HCT116 (cell line): ENCODE measurements at regions not wholly inside any gene's neighbourhood (a gene's known extent, or its start where the extent isn't known, plus 50 kb on each side); places are given as distances from the start of the nearest gene placed in this dataset.

Source experiments
- ATAC-seq: fragments of 200-7000 bp; cut with Tn5 transposase; 2 replicates; pipeline ENCODE4 v1.9.1; 2020; ENCODE audit warnings: mild to moderate bottlenecking, moderate library complexity
- BruUV-seq: library from RNA; stranded (reverse); fragments of 400-500 nt; replicated peaks from 2 replicates; lab custom pipeline; 2021; lab: Mats Ljungman, UMichigan
- CTCF ChIA-PET: fragments of 300-600 bp; sonication (Branson Sonifier 250); formaldehyde crosslinking; loops from one replicate; lab custom pipeline; 2021; ENCODE audit warnings: antibody characterized with exemption; lab: Charles Lee
- POLR2A ChIA-PET: fragments of 300-600, 350-600 bp; sonication (Branson Sonifier 250); formaldehyde crosslinking; loops from one replicate; lab custom pipeline; 2021; ENCODE audit warnings: antibody characterized with exemption; lab: Charles Lee
- RAD21 ChIA-PET, 2 experiments: fragments of 300-600 bp; sonication (Branson Sonifier 250); formaldehyde crosslinking; loops; one replicate each; lab custom pipeline; 2023; ENCODE audit warnings: low total read pairs in 2 of 2; ENCODE audit not compliant: uncharacterized antibody in 2 of 2, unreplicated experiment in 2 of 2, low non-redundant PET in 1 of 2; lab: Charles Lee
- DNase-seq: peaks from one replicate; pipeline ENCODE4 v3.0.0-alpha.2; 2010; ENCODE audit warnings: low read depth, low spot score
- H2AFZ ChIP-seq: fragments of 200-600 bp; shearing (Covaris generic), sonication (generic); 2 replicates; pipeline ENCODE4 v1.6.1; 2017; ENCODE audit warnings: low read depth, mixed run types, mixed read lengths, antibody characterized with exemption, low read length; ENCODE audit not compliant: poor library complexity, severe bottlenecking
- H3K27ac ChIP-seq: 2 replicates; pipeline ENCODE4 v1.5.1; 2012; ENCODE audit warnings: low read depth, low read length
- H3K27me3 ChIP-seq: fragments of 200-600 bp; sonication (generic); 2 replicates; pipeline ENCODE4 v1.6.1; 2016; ENCODE audit warnings: mixed run types, low read length, mixed read lengths; ENCODE audit not compliant: insufficient read depth
- H3K36me3 ChIP-seq, 2 experiments: fragments of 200-500 bp in 1 of 2; fragments of 200-600 bp in 1 of 2; sonication (Bioruptor generic) in 1 of 2; sonication (generic) in 1 of 2; 2 replicates each; pipeline versions ENCODE4 v1.5.1 to v1.6.1; 2014 to 2016; ENCODE audit warnings: low read length in 2 of 2, inconsistent platforms in 1 of 2, mixed read lengths in 1 of 2, mixed run types in 1 of 2; ENCODE audit not compliant: insufficient read depth in 2 of 2, control insufficient read depth in 1 of 2
- H3K4me1 ChIP-seq, 2 experiments: fragments of 200-600 bp in 1 of 2; sonication (generic) in 1 of 2; 2 replicates each; pipeline versions ENCODE4 v1.5.1 to v1.6.1; 2012 to 2017; ENCODE audit warnings: low read length in 2 of 2, inconsistent platforms in 1 of 2, mild to moderate bottlenecking in 1 of 2, mixed read lengths in 1 of 2, mixed run types in 1 of 2, moderate library complexity in 1 of 2; ENCODE audit not compliant: insufficient read depth in 2 of 2, control insufficient read depth in 1 of 2
- H3K4me2 ChIP-seq: fragments of 200-600 bp; sonication (generic); 2 replicates; pipeline ENCODE4 v1.6.1; 2017; ENCODE audit warnings: mixed run types, low read length, mixed read lengths
- H3K4me3 ChIP-seq, 2 experiments: fragments of 200-600 bp in 1 of 2; sonication (generic) in 1 of 2; replicated peaks in 1 of 2; 2 replicates each; pipeline ENCODE4 v1.5.1; 2011 to 2016; ENCODE audit warnings: low read length in 2 of 2, control low read depth in 1 of 2, low read depth in 1 of 2, mild to moderate bottlenecking in 1 of 2, mixed read lengths in 1 of 2, mixed run types in 1 of 2
- H3K79me2 ChIP-seq: fragments of 200-600 bp; sonication (generic); 2 replicates; pipeline ENCODE4 v1.6.1; 2017; ENCODE audit warnings: mild to moderate bottlenecking, mixed run types, low read length, moderate library complexity, mixed read lengths; ENCODE audit not compliant: insufficient read depth
- H3K9ac ChIP-seq: fragments of 200-600 bp; sonication (generic); 2 replicates; pipeline ENCODE4 v1.6.1; 2016; ENCODE audit warnings: low read length, mixed read lengths
- H3K9me2 ChIP-seq: fragments of 200-600 bp; sonication (generic), shearing (Covaris generic); 2 replicates; pipeline ENCODE4 v1.6.1; 2017; ENCODE audit warnings: mixed run types, mild to moderate bottlenecking, moderate library complexity; ENCODE audit not compliant: insufficient read depth
- H3K9me3 ChIP-seq, 2 experiments: fragments of 200-500 bp in 1 of 2; fragments of 200-600 bp in 1 of 2; sonication (Bioruptor generic) in 1 of 2; sonication (generic) in 1 of 2; 2 replicates each; pipeline ENCODE4 v1.6.1; 2014 to 2017; ENCODE audit warnings: low read length in 2 of 2, mixed read lengths in 2 of 2, inconsistent platforms in 1 of 2, low read depth in 1 of 2, mild to moderate bottlenecking in 1 of 2, mixed run types in 1 of 2, moderate library complexity in 1 of 2; ENCODE audit not compliant: control insufficient read depth in 1 of 2, insufficient read depth in 1 of 2
- H4K20me1 ChIP-seq: fragments of 200-600 bp; sonication (generic), shearing (Covaris generic); 2 replicates; pipeline ENCODE4 v1.6.1; 2017; ENCODE audit warnings: mixed run types, mild to moderate bottlenecking, moderate library complexity; ENCODE audit not compliant: insufficient read depth
- ATF3 ChIP-seq: IDR thresholded peaks from 2 replicates; pipeline ENCODE4 v1.6.1; 2012
- CBX3 ChIP-seq: IDR thresholded peaks from 2 replicates; pipeline ENCODE4 v1.6.1; 2012; ENCODE audit warnings: low read depth
- CEBPB ChIP-seq: IDR thresholded peaks from 2 replicates; pipeline ENCODE4 v1.6.1; 2012; ENCODE audit warnings: low read depth
- CTCF ChIP-seq, 3 experiments: fragments of 200-600 bp in 1 of 3; sonication (generic) in 1 of 3; IDR thresholded peaks in 2 of 3; conservative IDR thresholded peaks in 1 of 3; 2 replicates each; pipeline ENCODE4 v1.5.1; 2012 to 2017; ENCODE audit warnings: low read depth in 2 of 3, low read length in 2 of 3, antibody characterized with exemption in 1 of 3, borderline replicate concordance in 1 of 3, control low read depth in 1 of 3, mild to moderate bottlenecking in 1 of 3, mixed read lengths in 1 of 3, mixed run types in 1 of 3, moderate library complexity in 1 of 3; ENCODE audit not compliant: insufficient read depth in 1 of 3
- FOSL1 ChIP-seq: IDR thresholded peaks from 2 replicates; pipeline ENCODE4 v1.6.1; 2012; ENCODE audit warnings: low read depth
- JUND ChIP-seq: IDR thresholded peaks from 2 replicates; pipeline ENCODE4 v1.6.1; 2012
- POLR2AphosphoS5 ChIP-seq: IDR thresholded peaks from 2 replicates; pipeline ENCODE4 v1.6.1; 2011; ENCODE audit warnings: mild to moderate bottlenecking, low read depth, low read length, moderate library complexity
- SP1 ChIP-seq: IDR thresholded peaks from 2 replicates; pipeline ENCODE4 v1.6.1; 2012; ENCODE audit warnings: low read depth
- TCF7L2 ChIP-seq: IDR thresholded peaks from 2 replicates; pipeline ENCODE4 v1.7.0; 2011; ENCODE audit warnings: borderline replicate concordance, inconsistent platforms; ENCODE audit not compliant: insufficient read depth, insufficient read length; ENCODE audit errors: extremely low read depth
- ZBTB33 ChIP-seq: IDR thresholded peaks from 2 replicates; pipeline ENCODE4 v1.6.1; 2011; ENCODE audit warnings: mild to moderate bottlenecking, low read length, moderate library complexity; ENCODE audit not compliant: insufficient replicate concordance; ENCODE audit errors: extremely low read depth
- ZNF274 ChIP-seq: fragments of 200-500 bp; sonication (Bioruptor generic); IDR thresholded peaks from 2 replicates; pipeline ENCODE4 v1.6.1; 2014; ENCODE audit warnings: mild to moderate bottlenecking, low read depth, low read length, inconsistent platforms
- intact Hi-C: fragments of 100-400 bp; cut with micrococcal nuclease; formaldehyde crosslinking; loops from 2 replicates; pipeline ENCODE4 v1.10.0; 2022
- TF ChIP-seq, protein P1 (sequence below): IDR thresholded peaks from 2 replicates; pipeline ENCODE4 v1.6.1; 2012; ENCODE audit warnings: low read depth
- TF ChIP-seq, protein P2 (sequence below): IDR thresholded peaks from 2 replicates; pipeline ENCODE4 v1.6.1; 2012

- Histone ChIP-seq H3K9me2 (no peaks in the 10 kb centered on the region), H3K4me3 (no peak overlapping the region), H4K20me1 (no peaks in the 10 kb centered on the region), H3K36me3 (peaks cover 0 to 2% of the 10 kb centered on the region in 2 experiments; a peak in 1 of 4 replicates), H3K9me3 (no peaks in the 10 kb centered on the region), H3K79me2 (no peaks in the 10 kb centered on the region), H3K4me1 (no peaks in the 10 kb centered on the region), H3K27ac (no peak overlapping the region), H2AFZ (no peak overlapping the region), H3K27me3 (no peaks in the 10 kb centered on the region), H3K9ac (no peak overlapping the region), H3K4me2 (no peak overlapping the region)
- ChIA-PET CTCF (interaction anchor here (1.6 kb wide), 1 partner anchor 370 kb away, joined by 3 read pairs; no protein-coding TSS in a partner anchor), POLR2A (no interaction called here), RAD21 (no interaction called here)
- no TSS peak for BruUV-seq
- no peak for DNase-seq
- intact Hi-C loops: no loop called here
- no peak for ATAC-seq
- TF ChIP-seq POLR2AphosphoS5: no peak
- no peak for TF ChIP-seq ZNF274
- no peak for TF ChIP-seq JUND
- no peak for TF ChIP-seq CTCF (IDR thresholded peaks at IDR 0.05 in 2 of 3, conservative IDR thresholded peaks at IDR 0.05 in 1 of 3; ENCODE audit: borderline replicate concordance in 1 of 3, insufficient read depth in 1 of 3, low read depth in 2 of 3, low read length in 2 of 3)
- TF ChIP-seq ATF3: no peak
- no peak for TF ChIP-seq CBX3
- no peak for TF ChIP-seq SP1
- TF ChIP-seq FOSL1: no peak
- TF ChIP-seq, protein P1, sequence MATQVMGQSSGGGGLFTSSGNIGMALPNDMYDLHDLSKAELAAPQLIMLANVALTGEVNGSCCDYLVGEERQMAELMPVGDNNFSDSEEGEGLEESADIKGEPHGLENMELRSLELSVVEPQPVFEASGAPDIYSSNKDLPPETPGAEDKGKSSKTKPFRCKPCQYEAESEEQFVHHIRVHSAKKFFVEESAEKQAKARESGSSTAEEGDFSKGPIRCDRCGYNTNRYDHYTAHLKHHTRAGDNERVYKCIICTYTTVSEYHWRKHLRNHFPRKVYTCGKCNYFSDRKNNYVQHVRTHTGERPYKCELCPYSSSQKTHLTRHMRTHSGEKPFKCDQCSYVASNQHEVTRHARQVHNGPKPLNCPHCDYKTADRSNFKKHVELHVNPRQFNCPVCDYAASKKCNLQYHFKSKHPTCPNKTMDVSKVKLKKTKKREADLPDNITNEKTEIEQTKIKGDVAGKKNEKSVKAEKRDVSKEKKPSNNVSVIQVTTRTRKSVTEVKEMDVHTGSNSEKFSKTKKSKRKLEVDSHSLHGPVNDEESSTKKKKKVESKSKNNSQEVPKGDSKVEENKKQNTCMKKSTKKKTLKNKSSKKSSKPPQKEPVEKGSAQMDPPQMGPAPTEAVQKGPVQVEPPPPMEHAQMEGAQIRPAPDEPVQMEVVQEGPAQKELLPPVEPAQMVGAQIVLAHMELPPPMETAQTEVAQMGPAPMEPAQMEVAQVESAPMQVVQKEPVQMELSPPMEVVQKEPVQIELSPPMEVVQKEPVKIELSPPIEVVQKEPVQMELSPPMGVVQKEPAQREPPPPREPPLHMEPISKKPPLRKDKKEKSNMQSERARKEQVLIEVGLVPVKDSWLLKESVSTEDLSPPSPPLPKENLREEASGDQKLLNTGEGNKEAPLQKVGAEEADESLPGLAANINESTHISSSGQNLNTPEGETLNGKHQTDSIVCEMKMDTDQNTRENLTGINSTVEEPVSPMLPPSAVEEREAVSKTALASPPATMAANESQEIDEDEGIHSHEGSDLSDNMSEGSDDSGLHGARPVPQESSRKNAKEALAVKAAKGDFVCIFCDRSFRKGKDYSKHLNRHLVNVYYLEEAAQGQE: no peak
- TF ChIP-seq CEBPB: no peak
- TF ChIP-seq, protein P2, sequence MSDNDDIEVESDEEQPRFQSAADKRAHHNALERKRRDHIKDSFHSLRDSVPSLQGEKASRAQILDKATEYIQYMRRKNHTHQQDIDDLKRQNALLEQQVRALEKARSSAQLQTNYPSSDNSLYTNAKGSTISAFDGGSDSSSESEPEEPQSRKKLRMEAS: no peak
- TF ChIP-seq ZBTB33: no peak
- no peak for TF ChIP-seq TCF7L2
Observed at GRCh38 chr6:144475411-144475810, 190.3 kb downstream of the UTRN start.
